HG03521 (cell line): ENCODE measurements at regions not wholly inside any gene's neighbourhood (a gene's known extent, or its start where the extent isn't known, plus 50 kb on each side); places are given as distances from the start of the nearest gene placed in this dataset.
"Not testable (repeated sequence)": the region's sequence is repeated elsewhere in the genome, so short reads cannot be mapped to it uniquely, and the experiment has no call there.

Experiments used
- ATAC-seq: cut with Tn5 transposase; IDR thresholded peaks from one replicate; pipeline ENCODE4 v1.9.1; 2021; ENCODE audit warnings: mild to moderate bottlenecking, moderate library complexity; ENCODE audit not compliant: unreplicated experiment

DNA sequence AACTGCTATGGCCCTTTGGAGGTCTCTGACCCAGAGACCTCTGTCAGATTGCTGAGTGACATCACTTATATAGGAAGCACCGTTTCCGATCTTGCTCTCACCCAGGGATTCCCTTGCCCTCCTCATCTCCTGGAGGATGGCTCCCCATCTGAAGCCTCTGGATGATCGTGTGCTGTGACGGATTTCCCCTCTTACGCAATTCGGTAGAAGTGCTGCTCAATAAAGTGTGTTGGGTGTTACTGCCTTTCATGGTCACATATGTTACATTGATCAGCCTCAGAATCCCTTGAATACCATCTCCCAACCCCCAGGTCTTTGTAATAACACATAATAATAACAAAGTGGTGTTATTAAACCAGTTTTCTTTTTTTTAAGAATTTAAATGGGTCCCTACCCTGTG, 107.3 kb upstream of the CLEC14A start:
- no peak for ATAC-seq

DNA sequence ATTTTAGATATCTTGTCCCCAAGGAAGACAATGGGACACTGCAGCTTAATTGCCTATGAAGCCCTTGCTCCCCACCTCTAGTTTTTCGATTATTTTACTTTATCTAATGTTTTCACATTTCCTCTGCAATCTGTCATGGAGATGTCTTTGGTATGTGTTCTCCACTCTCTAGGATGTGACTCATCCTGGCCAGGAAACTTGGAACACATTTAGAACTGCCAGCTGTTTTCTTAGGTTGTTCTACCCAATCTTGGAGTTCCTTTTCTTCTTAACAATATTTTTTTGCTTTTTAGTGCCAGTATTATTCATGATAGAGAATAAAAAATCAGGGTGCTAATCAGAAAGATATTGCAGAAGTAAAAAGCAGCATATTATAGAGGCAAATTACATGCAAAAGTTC, 101.7 kb upstream of the CLEC14A start:
- no peak for ATAC-seq

DNA sequence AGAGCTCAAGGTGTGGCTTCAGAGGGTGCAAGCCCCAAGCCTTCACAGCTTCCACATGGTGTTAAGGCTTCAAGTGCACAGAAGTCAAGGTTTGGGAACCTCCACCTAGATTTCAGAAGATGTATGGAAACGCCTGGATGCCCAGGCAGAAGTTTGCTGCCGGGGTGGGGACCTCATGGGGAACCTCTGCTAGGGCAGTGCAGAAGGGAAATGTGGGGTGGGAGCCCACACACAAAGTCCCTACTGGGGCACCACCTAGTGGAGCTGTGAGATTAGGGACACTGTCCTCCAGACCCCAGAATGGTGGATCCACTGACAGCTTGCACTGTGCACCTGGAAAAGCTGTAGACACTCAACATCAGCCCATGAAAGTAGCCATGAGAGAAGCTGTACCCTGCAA, 99.6 kb upstream of the CLEC14A start:
- not testable (repeated sequence) for ATAC-seq

DNA sequence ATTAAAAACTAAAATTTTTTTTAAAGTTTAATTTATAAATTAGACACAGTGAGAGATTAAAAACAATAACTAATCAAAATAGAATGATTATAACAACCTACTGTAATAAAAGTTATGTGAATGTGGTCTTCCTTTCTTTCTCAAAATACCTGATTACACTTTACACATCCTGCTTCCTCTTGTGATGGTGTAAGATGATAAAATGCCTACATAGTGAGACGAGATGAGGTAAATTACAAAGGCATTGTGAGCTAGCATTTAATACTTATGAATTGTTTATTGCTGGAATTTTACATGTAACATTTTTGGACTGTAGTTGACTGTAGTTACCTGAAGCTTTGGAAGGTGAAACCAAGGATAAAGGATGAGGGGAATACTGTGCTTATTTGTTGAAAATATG, 94.2 kb upstream of the CLEC14A start:
- no peak for ATAC-seq

DNA sequence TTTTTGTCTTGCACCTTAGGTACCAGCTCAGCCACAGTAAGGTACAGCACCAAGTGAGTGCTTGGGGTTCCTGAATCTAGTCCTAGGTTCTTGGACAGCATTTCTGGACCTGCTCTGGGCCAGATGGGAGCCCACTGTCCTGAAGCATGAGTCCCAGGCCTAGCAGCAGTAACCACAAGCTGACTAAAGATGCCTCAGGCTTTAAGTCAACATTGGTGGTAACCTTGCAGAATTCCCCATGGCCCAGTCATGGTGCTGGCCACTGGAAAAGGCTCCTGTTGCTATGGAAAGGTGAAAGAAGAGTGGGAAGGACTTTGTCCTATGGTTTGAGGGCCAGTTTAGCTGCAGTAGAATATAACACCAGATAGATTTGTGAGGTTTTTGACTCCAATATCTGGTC, 86.9 kb upstream of the CLEC14A start:
- ATAC-seq = no peak

DNA sequence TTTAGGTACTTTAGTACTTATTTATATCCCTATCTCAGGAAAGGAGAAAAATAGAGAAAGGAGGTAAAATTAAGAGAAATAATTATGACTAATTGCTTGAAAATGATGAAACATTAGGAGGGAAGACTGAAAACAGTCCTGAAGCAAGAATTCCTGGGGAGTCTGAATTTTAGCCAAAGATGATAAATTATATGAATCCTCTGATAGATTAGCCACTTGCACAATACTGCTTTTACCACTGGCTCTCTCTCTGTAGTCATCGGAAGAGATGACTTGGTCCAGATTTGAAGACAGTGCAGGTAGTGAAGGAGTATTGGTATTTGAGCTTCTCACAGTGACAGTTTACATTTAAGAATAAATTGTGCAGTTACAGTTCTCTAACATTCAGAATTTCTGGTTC, 83.8 kb upstream of the CLEC14A start:
- ATAC-seq = no peak

DNA sequence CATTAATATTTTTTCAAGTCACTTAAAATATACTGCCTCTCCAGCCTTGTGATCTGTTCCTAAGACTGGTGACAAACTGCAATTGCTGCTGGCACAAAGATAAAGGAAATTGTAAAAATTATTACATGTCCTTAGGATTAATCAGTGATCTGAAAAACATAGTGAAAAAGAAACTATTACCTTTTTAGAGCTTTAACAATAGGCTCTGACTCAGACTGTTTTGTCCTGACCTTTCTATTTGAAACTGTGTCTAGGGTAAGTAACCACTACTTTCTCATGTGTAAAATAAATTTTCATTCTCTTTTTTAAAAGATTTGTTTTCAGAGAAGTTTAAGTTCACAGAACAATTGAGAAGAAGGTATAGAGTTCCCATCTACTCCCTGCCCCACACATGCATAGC, 80.4 kb upstream of the CLEC14A start:
- ATAC-seq = no peak

DNA sequence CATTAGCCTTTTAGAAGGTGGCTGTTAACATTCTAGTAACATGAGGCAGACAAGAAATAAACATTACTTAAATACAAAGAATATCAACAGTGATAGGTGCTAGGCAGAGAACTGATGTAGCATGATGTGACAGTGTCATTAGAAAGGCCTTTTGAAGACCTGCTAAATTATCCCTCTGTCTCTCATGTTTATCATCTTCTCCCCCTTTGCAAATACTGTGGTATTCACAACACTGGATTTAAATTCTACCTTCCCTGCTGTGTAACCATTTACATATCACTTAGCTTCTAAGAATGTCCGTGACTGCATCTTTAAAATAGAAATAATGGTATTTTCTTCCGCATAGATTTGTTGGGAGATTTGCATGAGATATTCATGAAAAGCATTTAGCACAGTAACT, 74.4 kb upstream of the CLEC14A start:
- ATAC-seq = no peak

DNA sequence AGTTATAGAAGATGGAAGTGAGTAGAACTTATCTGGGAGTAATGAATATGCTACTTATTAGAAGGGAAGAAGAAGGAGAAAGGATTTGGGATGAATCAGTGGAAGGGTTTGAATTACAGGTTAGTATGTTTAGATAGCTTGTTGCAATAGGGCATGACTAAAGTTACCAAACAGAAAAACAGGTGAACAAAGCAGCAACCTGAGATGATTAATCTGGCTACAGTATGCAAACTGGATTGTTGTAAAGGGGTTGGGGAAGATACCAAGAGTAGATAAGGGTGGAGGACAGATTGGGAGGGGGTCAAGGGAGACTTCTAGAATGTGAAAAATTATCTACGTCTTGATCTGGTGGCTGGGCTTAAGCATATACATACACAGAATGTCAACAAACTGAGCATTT, 73.4 kb upstream of the CLEC14A start:
- no peak for ATAC-seq

DNA sequence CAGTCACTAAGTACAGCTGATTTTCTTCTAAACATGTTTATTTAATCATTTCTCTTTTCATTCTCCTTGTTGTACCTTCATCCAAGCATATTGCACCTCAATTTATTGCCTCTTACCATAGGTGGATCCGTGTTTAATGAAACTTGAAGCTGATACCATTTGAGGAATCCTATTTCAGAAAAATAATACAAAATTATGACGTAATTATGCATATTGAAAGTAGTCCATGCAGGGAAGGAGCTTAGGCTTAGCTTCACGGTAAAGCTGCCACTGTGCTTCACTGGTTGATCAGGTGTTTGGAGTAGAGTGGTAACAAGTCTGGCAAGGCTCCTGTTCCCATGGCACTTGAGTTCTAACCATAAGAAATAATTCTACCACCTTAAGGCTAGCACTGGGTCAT, 61.0 kb upstream of the CLEC14A start:
- no peak for ATAC-seq

DNA sequence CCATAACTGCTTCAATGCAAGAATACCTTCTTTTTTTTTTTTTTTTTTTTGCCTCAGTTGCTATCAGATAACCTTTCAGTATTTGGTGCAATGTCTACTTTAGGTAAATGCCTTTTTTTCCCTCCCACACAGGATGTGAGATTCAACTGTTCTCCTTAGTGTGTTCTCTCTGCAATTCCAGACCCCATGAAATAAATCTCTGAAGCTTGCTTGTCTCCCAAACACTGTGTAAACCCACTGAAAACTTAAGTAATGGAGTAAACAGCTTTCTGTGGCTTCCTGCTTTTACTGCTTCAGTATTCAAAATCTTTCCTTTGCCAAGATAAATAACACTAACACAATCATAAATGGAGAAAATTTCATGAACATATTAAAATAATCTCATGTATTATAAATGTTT, 55.8 kb upstream of the CLEC14A start:
- ATAC-seq = no peak

DNA sequence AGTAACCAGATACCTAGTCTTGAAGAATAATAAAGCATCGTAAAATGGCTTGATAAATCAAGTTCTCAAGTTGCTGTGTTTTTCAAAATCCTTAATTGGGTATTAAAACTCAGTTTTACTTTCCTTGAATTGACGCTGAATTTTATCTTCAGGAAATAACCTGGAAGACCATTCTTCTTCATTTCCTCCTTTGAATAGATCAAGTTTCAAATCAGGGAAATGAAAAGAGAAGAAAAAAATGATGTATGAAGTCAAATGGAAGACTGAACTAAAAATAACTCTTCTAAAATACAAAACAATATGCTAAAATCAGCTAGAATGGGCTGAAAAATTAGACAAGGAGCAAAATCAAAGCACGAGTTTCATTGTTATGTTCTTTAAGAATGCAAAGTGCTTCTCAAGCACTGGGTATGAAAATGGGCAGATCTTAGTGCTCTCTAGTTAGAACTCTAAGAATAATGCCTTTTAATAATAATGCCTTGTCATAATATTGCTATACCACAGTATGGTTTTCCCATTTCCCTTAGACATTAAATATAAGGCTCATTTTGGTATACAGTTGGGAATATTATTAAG, 54.6 kb upstream of the CLEC14A start:
- ATAC-seq = no peak

DNA sequence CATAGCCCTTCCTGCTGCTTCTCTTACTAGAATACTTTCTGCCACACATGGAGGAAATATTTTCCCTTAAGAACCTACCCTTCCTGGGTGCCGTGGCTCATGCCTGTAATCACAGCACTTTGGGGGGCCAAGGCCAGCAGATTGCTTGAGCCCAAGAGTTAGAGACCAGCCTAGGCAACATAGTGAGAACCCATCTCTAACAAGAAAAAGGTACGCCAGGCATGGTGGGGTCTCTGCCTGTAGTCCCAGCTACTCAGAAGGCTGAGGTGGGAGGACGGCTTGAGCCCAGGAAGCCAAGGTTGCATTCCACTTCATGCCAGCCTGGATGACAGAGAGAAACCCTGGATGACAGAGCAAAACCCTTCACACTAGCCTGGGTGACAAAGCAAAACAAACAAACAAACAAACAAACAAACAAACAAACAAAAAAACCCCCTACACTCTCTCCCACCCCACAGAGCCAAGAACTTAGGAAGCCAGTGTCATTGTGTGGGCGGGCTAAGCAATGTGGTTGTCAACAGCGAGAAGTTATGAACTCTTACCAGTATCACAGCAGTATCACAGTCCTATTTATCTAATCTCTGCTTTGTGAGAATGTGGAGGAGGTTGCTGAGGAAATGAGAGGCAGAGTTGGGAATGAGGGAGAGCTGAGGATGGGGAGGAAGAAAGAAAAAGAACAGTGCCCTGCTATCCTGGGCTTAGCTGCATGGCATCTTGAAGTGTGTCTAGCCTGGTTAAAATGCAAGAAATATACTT, 53.8 kb upstream of the CLEC14A start:
- ATAC-seq = no peak
